ENCODE measurements at regions not wholly inside any gene's neighbourhood (a gene's known extent, or its start where the extent isn't known, plus 50 kb on each side); places are given as distances from the start of the nearest gene placed in this dataset.

- WGBS, 4 donors: 81 to 88% (median 85%) methylated on average over 13 to 21 of the region's 21 CpGs
- intact Hi-C loops (cut with DNase I): no loop called here
- peaks cover 0 to 16% of the 10 kb centered on the region in 2 donors for H3K4me1 ChIP-seq (replicated peaks in 1 of 2)
- H3K27ac ChIP-seq: no peak overlapping the region
- no peak for DNase-seq
- H3K9me3 ChIP-seq (replicated peaks in 1 of 3): no peaks in the 10 kb centered on the region
- no peaks in the 10 kb centered on the region for H3K27me3 ChIP-seq
- H3K36me3 ChIP-seq (replicated peaks in 1 of 2): no peaks in the 10 kb centered on the region
- TF ChIP-seq, protein P1, sequence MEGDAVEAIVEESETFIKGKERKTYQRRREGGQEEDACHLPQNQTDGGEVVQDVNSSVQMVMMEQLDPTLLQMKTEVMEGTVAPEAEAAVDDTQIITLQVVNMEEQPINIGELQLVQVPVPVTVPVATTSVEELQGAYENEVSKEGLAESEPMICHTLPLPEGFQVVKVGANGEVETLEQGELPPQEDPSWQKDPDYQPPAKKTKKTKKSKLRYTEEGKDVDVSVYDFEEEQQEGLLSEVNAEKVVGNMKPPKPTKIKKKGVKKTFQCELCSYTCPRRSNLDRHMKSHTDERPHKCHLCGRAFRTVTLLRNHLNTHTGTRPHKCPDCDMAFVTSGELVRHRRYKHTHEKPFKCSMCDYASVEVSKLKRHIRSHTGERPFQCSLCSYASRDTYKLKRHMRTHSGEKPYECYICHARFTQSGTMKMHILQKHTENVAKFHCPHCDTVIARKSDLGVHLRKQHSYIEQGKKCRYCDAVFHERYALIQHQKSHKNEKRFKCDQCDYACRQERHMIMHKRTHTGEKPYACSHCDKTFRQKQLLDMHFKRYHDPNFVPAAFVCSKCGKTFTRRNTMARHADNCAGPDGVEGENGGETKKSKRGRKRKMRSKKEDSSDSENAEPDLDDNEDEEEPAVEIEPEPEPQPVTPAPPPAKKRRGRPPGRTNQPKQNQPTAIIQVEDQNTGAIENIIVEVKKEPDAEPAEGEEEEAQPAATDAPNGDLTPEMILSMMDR (IDR thresholded peaks at IDR 0.05): no peak
- no peak for TF ChIP-seq POLR2A (IDR thresholded peaks at IDR 0.05)
- H3K4me3 ChIP-seq: no peak overlapping the region
Measured at GRCh38 chr12:116459011-116459875, 99.9 kb upstream of the MAP1LC3B2 start.

GRCh38 chr12:116459916-116460663 is 99.1 kb upstream of the MAP1LC3B2 start:
- intact Hi-C loops (cut with DNase I): no loop called here
- Histone ChIP-seq H3K4me1 (replicated peaks in 1 of 2) (peaks cover 0 to 14% of the 10 kb centered on the region in 2 donors), H3K27me3 (no peaks in the 10 kb centered on the region), H3K27ac (no peak overlapping the region), H3K36me3 (replicated peaks in 1 of 2) (no peaks in the 10 kb centered on the region), H3K4me3 (no peak overlapping the region), H3K9me3 (replicated peaks in 1 of 3) (no peaks in the 10 kb centered on the region)
- TF ChIP-seq, protein P1 (IDR thresholded peaks at IDR 0.05): no peak
- TF ChIP-seq POLR2A (IDR thresholded peaks at IDR 0.05): no peak
- no peak for DNase-seq
- 82 to 87% (median 84%) methylated on average over 14 to 17 of the region's 17 CpGs for WGBS, 4 donors

GRCh38 chr12:116461060-116461459 is 98.1 kb upstream of the MAP1LC3B2 start:
- intact Hi-C loops (cut with DNase I): no loop called here
- no peak for TF ChIP-seq POLR2A (IDR thresholded peaks at IDR 0.05)
- TF ChIP-seq, protein P1 (IDR thresholded peaks at IDR 0.05): no peak
- H3K4me1 ChIP-seq (replicated peaks in 1 of 2): peaks cover 0 to 4% of the 10 kb centered on the region in 2 donors
- no peaks in the 10 kb centered on the region for H3K36me3 ChIP-seq (replicated peaks in 1 of 2)
- H3K9me3 ChIP-seq (replicated peaks in 1 of 3): no peaks in the 10 kb centered on the region
- H3K27me3 ChIP-seq: no peaks in the 10 kb centered on the region
- H3K4me3 ChIP-seq: no peak overlapping the region
- H3K27ac ChIP-seq: no peak overlapping the region
- DNase-seq: no peak
- WGBS, 4 donors: 81 to 97% (median 90%) methylated on average over 4 to 6 of the region's 6 CpGs

DNA sequence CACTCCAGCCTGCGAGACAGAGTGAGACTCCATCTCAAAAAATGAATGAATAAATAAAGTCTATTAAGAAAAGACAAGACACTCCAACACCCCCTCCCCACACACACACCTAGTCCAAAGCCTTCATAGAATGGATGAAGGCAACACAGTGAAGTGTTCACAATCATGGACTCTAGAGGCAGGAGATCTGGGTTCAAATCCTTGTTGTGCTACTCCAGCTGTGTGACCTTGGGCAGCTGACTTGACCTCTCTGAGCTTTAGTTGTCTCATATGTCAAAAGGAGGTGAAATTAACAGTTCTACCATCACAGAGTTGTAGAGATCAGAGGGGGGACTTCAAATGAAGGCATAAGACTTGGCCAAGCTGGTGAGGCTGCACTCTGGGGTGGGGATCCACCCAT is 95.8 kb upstream of the MAP1LC3B2 start:
- H3K4me1 ChIP-seq (replicated peaks in 1 of 2): no peaks in the 10 kb centered on the region
- no peak overlapping the region for H3K27ac ChIP-seq
- no peak overlapping the region for H3K4me3 ChIP-seq
- WGBS, 4 donors: 83 to 97% (median 93%) methylated on average over 1 of the region's 1 CpG
- H3K9me3 ChIP-seq (replicated peaks in 1 of 3): no peaks in the 10 kb centered on the region
- no peaks in the 10 kb centered on the region for H3K27me3 ChIP-seq
- TF ChIP-seq, protein P1 (IDR thresholded peaks at IDR 0.05): no peak
- no peak for TF ChIP-seq POLR2A (IDR thresholded peaks at IDR 0.05)
- H3K36me3 ChIP-seq (replicated peaks in 1 of 2): no peaks in the 10 kb centered on the region
- intact Hi-C loops (cut with DNase I): no loop called here
- DNase-seq: no peak

Measured in adrenal gland (tissue), 9 donors.